ENCODE measurements at regions not wholly inside any gene's neighbourhood (a gene's known extent, or its start where the extent isn't known, plus 50 kb on each side); places are given as distances from the start of the nearest gene placed in this dataset.
A peak's percentile ranks its signal among the peaks of the same experiment; 100 is the strongest.

- TF ChIP-seq JUND (IDR thresholded peaks at IDR 0.05; ENCODE audit: low read depth), result no peak
- DNase-seq (ENCODE audit: low read depth in 1 of 2, low spot score in 1 of 2), result no peak
- in situ Hi-C loops (cut with HindIII; ENCODE audit: low pct_unique_long_range_greater_than_20kb, low sequenced_read_pairs), result no loop called here
Measured at GRCh38 chrX:22660756-22661155, 339.0 kb upstream of the DDX53 start.

DNA sequence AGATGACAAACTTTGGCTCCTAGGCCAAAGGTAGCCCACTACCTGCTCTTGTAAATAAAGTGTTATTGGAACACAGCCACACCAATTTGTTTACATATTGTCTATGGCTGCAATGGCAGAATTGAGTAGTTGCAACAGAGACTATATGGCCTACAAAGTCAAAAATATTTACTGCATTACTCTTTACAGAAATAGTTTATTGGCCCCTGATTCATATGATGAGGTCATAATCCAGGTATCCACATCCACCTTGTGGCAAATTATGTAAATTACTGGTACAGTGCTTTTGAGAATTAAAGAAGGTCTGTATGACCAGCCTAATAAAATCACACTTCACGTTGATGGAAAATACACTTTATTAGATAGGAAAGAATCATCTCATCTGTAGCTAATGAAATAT, 337.0 kb upstream of the DDX53 start:
- no peak for TF ChIP-seq JUND (IDR thresholded peaks at IDR 0.05; ENCODE audit: low read depth)
- in situ Hi-C loops (cut with HindIII; ENCODE audit: low pct_unique_long_range_greater_than_20kb, low sequenced_read_pairs), result no loop called here
- DNase-seq (ENCODE audit: low read depth in 1 of 2, low spot score in 1 of 2), result no peak

GRCh38 chrX:22664826-22665225, 334.9 kb upstream of the DDX53 start:
- no peak for DNase-seq (ENCODE audit: low read depth in 1 of 2, low spot score in 1 of 2)
- in situ Hi-C loops (cut with HindIII; ENCODE audit: low pct_unique_long_range_greater_than_20kb, low sequenced_read_pairs), result no loop called here
- no peak for TF ChIP-seq JUND (IDR thresholded peaks at IDR 0.05; ENCODE audit: low read depth)

GRCh38 chrX:22665818-22666217, 333.9 kb upstream of the DDX53 start:
- TF ChIP-seq JUND (IDR thresholded peaks at IDR 0.05; ENCODE audit: low read depth), result no peak
- no peak for DNase-seq (ENCODE audit: low read depth in 1 of 2, low spot score in 1 of 2)
- in situ Hi-C loops (cut with HindIII; ENCODE audit: low pct_unique_long_range_greater_than_20kb, low sequenced_read_pairs), result no loop called here

DNA sequence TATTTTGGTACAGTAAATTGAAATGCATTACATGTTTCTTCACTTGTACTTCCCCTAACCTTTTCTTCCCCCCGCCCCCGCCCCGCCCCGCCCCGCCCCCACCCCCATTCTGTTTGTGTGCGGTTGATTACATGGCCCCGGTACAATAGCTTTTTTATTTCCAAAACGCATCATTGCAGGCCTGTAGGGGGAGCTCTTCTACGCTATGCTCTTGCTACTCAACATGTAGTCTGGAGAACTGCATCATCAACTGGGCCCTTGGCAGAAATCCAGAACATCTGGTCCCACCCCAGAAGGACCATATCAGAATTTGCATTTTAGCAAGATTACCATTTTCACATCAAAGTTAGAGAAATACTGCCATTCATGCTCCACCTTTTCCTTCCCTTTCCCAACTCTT, 333.3 kb upstream of the DDX53 start:
- TF ChIP-seq JUND (IDR thresholded peaks at IDR 0.05; ENCODE audit: low read depth), result no peak
- in situ Hi-C loops (cut with HindIII; ENCODE audit: low pct_unique_long_range_greater_than_20kb, low sequenced_read_pairs), result no loop called here
- peak in 1 of 2 experiments; percentile 49 for DNase-seq (ENCODE audit: low read depth in 1 of 2, low spot score in 1 of 2)

DNA sequence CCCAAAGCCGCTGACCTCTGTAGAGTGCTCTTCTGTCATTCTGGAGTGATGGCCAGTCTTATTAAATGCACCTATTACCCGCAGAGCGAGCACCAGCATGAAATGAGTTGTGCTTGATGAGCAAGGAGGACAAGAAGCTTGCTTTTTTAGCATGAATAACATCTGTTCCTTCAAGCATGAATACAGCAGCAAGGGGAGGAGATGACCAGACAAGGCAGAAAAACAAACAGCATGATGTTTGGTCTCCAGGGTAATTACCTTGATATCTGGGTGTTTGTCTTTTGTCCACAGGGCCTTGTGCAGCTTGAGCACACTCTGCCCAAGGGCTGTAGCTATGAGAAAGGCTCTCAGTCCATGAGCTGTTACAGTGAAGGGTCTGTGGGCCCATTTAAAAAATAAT, 324.8 kb upstream of the DDX53 start:
- in situ Hi-C loops (cut with HindIII; ENCODE audit: low pct_unique_long_range_greater_than_20kb, low sequenced_read_pairs), result no loop called here
- no peak for TF ChIP-seq JUND (IDR thresholded peaks at IDR 0.05; ENCODE audit: low read depth)
- peak; percentile 26 to 82 for DNase-seq (ENCODE audit: low read depth in 1 of 2, low spot score in 1 of 2)

DNA sequence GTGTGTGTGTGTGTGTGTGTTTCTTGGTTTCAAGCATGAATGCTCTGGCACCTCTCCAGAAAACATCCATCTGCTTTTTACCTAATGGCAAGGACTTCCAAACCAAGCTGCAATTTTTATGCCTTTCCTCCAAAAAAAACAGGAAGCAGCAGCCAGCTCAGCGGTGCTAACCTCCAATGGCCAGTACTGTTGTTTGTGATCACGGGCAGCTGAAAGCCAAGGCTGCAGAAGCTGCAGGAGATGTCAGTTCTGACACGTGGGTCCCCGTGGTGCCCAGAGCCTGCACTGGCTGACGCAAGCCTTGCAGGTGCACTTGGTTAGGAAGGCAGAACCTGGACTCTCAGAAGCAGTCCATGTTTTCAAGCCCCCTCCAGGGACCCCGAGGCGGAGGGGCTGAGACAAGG, 313.6 kb upstream of the DDX53 start:
- peak in 1 of 2 experiments; percentile 9 for DNase-seq (ENCODE audit: low read depth in 1 of 2, low spot score in 1 of 2)
- in situ Hi-C loops (cut with HindIII; ENCODE audit: low pct_unique_long_range_greater_than_20kb, low sequenced_read_pairs), result no loop called here
- TF ChIP-seq JUND (IDR thresholded peaks at IDR 0.05; ENCODE audit: low read depth), result no peak

DNA sequence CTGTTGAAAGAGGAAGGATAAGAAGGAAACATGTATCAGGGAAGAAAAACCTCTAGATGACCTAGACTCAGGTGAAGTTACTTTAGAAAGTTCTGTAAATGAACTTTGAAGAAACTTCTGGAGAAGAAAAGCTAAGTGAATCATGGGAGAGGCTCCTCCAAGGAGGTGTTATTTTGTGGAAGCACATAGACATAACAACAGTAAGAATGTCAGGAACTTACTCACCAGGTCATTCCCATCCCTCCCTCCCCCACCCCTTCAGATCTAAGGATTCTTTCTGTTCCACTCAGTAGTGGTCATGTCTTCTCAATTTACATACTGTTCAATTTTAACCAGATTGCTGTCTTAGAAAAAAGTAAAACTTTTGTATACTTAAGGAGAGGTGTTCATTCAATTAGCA, 310.5 kb upstream of the DDX53 start:
- in situ Hi-C loops (cut with HindIII; ENCODE audit: low pct_unique_long_range_greater_than_20kb, low sequenced_read_pairs), result no loop called here
- DNase-seq (ENCODE audit: low read depth in 1 of 2, low spot score in 1 of 2), result no peak
- no peak for TF ChIP-seq JUND (IDR thresholded peaks at IDR 0.05; ENCODE audit: low read depth)

DNA sequence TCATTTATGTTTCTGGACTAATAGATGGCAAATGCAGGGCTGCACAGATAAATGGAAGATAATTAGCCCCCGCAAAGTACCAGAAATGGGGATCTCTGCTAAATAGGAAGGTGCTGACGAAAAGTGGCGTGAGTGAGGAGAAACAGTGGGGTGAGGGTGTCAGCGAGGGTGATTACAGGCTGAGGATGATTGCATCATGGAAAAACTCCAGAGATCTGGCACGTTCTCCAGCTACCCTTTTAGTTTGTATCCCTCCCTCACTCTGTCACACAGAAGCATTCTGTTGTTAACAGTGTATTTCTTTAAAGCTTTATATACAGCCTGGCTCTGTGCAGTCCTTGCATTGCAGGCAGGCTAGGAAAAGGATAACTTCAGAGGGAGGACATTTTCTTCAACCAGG, 309.6 kb upstream of the DDX53 start:
- no peak for TF ChIP-seq JUND (IDR thresholded peaks at IDR 0.05; ENCODE audit: low read depth)
- in situ Hi-C loops (cut with HindIII; ENCODE audit: low pct_unique_long_range_greater_than_20kb, low sequenced_read_pairs), result no loop called here
- no peak for DNase-seq (ENCODE audit: low read depth in 1 of 2, low spot score in 1 of 2)

DNA sequence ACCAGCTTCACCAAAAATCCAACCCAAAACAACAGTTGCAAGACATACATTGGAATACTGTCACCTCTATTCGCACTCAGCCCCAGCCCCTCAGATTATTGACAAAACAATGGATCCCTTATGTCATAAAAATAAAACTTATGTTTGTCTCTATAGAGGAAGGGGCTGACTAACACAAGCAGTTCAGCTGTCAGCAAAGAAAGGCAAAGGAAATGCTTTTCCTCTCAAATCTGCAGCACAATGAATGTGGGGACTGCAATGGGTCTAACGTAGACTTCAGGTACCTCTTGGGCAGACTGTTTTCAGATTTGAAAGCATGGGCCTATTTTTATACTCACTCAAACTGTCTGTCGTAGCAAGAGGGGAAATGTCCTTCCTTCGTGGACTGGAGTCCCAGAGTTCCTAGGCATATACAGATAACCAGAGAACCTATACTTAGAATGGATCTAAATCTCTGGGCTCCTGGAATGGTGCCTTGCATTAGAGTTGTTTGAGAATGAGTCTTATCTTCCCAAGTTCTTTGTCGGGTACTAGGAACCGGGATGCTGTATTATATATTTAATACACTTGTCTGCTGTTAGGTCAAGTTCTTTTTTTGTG, 307.7 kb upstream of the DDX53 start:
- no peak for TF ChIP-seq JUND (IDR thresholded peaks at IDR 0.05; ENCODE audit: low read depth)
- no peak for DNase-seq (ENCODE audit: low read depth in 1 of 2, low spot score in 1 of 2)

GRCh38 chrX:22698151-22698550, 301.6 kb upstream of the DDX53 start:
- DNase-seq (ENCODE audit: low read depth in 1 of 2, low spot score in 1 of 2), result no peak
- in situ Hi-C loops (cut with HindIII; ENCODE audit: low pct_unique_long_range_greater_than_20kb, low sequenced_read_pairs), result no loop called here
- no peak for TF ChIP-seq JUND (IDR thresholded peaks at IDR 0.05; ENCODE audit: low read depth)

More for the DNA sequence above, 307.7 kb upstream of the DDX53 start:
- in situ Hi-C loops (cut with HindIII; ENCODE audit: low pct_unique_long_range_greater_than_20kb, low sequenced_read_pairs), result no loop called here

- no peak for DNase-seq (ENCODE audit: low read depth in 1 of 2, low spot score in 1 of 2)
- no peak for TF ChIP-seq JUND (IDR thresholded peaks at IDR 0.05; ENCODE audit: low read depth)
- in situ Hi-C loops (cut with HindIII; ENCODE audit: low pct_unique_long_range_greater_than_20kb, low sequenced_read_pairs), result no loop called here
Measured at GRCh38 chrX:22699581-22700091, 300.1 kb upstream of the DDX53 start.

GRCh38 chrX:22712942-22713341, 286.8 kb upstream of the DDX53 start:
- TF ChIP-seq JUND (IDR thresholded peaks at IDR 0.05; ENCODE audit: low read depth), result no peak
- DNase-seq (ENCODE audit: low read depth in 1 of 2, low spot score in 1 of 2), result no peak
- in situ Hi-C loops (cut with HindIII; ENCODE audit: low pct_unique_long_range_greater_than_20kb, low sequenced_read_pairs), result no loop called here

DNA sequence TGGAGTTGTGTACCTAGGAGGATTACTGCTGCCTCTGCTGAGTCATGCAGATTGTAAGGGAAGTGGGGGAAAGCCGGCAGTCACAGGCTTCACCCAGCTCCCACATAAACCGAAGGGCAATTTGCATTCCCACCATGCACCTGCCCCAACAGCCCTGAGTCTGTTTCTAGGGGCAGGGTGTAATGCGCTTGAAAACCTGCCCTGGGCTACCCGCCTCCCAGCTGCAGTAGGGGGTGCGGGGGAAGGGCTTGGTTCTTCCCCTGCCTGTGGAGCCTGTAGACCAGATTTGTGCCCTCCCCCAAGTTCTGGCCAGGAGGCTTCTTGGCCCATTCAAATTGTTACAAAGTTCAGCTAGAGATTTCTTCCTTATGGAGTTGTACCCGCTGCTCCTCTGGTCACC, 269.2 kb upstream of the DDX53 start:
- DNase-seq (ENCODE audit: low read depth in 1 of 2, low spot score in 1 of 2), result no peak
- in situ Hi-C loops (cut with HindIII; ENCODE audit: low pct_unique_long_range_greater_than_20kb, low sequenced_read_pairs), result no loop called here
- TF ChIP-seq JUND (IDR thresholded peaks at IDR 0.05; ENCODE audit: low read depth), result no peak
